ENCODE measurements at regions not wholly inside any gene's neighbourhood (a gene's known extent, or its start where the extent isn't known, plus 50 kb on each side); places are given as distances from the start of the nearest gene placed in this dataset.

DNA sequence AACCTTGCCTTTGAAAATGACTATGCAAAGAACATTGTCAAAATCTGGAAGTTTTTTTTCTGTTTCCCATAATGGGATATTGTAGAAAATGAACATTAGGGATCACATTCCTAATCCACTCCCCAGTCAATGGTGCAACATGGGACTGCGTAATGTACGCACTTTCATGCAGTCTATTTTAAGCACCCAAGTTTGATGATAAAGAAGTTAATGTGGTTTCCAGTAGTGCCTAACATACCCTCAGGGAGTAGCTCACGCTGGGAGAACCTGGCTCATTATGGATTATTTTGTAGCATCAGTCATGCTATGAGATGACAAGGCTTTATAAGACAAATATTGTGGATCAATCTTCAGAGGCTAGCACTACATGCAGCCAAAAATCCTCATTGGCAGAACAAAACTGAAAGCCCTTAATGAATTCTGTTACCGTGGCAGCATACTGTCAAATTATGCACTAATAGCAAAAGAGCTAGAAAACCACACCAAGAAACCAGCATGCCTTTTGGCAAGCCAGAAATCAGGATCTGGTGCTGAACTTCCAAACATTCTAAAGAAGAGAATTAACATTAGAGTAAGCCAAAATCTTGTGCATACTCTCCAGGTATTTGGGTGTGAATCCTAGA lies 1392.8 kb upstream of the TENM3 start:
- TF ChIP-seq ZNF274 (IDR thresholded peaks at IDR 0.05; ENCODE audit: low read depth, low read length) (no peak), YY1 (IDR thresholded peaks at IDR 0.05; ENCODE audit: insufficient read depth, insufficient read length) (no peak)

Data from NT2/D1 (cell line).